Upper lobe of left lung (tissue), 4 donors: ENCODE measurements at regions not wholly inside any gene's neighbourhood (a gene's known extent, or its start where the extent isn't known, plus 50 kb on each side); places are given as distances from the start of the nearest gene placed in this dataset.

Experiments
- CTCF ChIP-seq, 6 experiments: fragments of 450-650 bp in 4 of 6; fragments of 200-600 bp in 2 of 6; sonication (generic) in 2 of 6; IDR thresholded peaks; one replicate each; pipeline ENCODE4 v1.5.1; 2016 to 2019; ENCODE audit warnings: antibody characterized with exemption in 6 of 6
- EP300 ChIP-seq, 4 donors: sonication (generic); formaldehyde crosslinking; IDR thresholded peaks; one replicate each; pipeline ENCODE4 v1.5.1; 2017; ENCODE audit warnings: antibody characterized with exemption in 4 of 4, control low read depth in 2 of 4
- POLR2A ChIP-seq, 4 donors: fragments of 450-650 bp; IDR thresholded peaks; one replicate each; pipeline ENCODE4 v1.5.1; 2016 to 2017; ENCODE audit warnings: antibody characterized with exemption in 4 of 4, mild to moderate bottlenecking in 2 of 4

GRCh38 chr9:17930071-17930470 lies 351.2 kb downstream of the SH3GL2 start:
- TF ChIP-seq POLR2A (IDR thresholded peaks at IDR 0.05) (no peak), EP300 (IDR thresholded peaks at IDR 0.05) (no peak), CTCF (IDR thresholded peaks at IDR 0.05) (no peak)
